CD4-positive, alpha-beta T cell treated with Interleukin-17A for 4 hours (primary cell): ENCODE measurements at regions not wholly inside any gene's neighbourhood (a gene's known extent, or its start where the extent isn't known, plus 50 kb on each side); places are given as distances from the start of the nearest gene placed in this dataset.
A peak's percentile ranks its signal among the peaks of the same experiment; 100 is the strongest.

Source experiments
- DNase-seq: peaks from one replicate; pipeline ENCODE4 v3.0.0-alpha.2; 2020; ENCODE audit warnings: mixed read lengths

- no peak for DNase-seq
These were observed 90.6 kb upstream of the CACNA1E start for GRCh38 chr1:181392613-181393220.

GRCh38 chr1:181394766-181395165 is 88.6 kb upstream of the CACNA1E start:
- DNase-seq: no peak

- peak; percentile 69 for DNase-seq
These were observed 87.1 kb upstream of the CACNA1E start for GRCh38 chr1:181396171-181396670.

- peak; percentile 27 for DNase-seq
These were observed 86.5 kb upstream of the CACNA1E start for GRCh38 chr1:181396811-181397210.

- peak; percentile 50 for DNase-seq
These were observed 85.5 kb upstream of the CACNA1E start for GRCh38 chr1:181397845-181398244.

- no peak for DNase-seq
These were observed 84.8 kb upstream of the CACNA1E start for GRCh38 chr1:181398544-181398943.

- no peak for DNase-seq
These were observed 77.7 kb upstream of the CACNA1E start for GRCh38 chr1:181405584-181405983.

GRCh38 chr1:181406989-181407388 is 76.3 kb upstream of the CACNA1E start:
- DNase-seq: no peak

- DNase-seq: no peak
These were observed 73.3 kb upstream of the CACNA1E start for GRCh38 chr1:181409981-181410380.

GRCh38 chr1:181412746-181413145 is 70.6 kb upstream of the CACNA1E start:
- DNase-seq: no peak

GRCh38 chr1:181413195-181413815 is 70.0 kb upstream of the CACNA1E start:
- no peak for DNase-seq

- no peak for DNase-seq
These were observed 69.5 kb upstream of the CACNA1E start for GRCh38 chr1:181413836-181414235.

- DNase-seq: no peak
These were observed 67.0 kb upstream of the CACNA1E start for GRCh38 chr1:181416268-181416860.

- DNase-seq: no peak
These were observed 65.4 kb upstream of the CACNA1E start for GRCh38 chr1:181417915-181418314.

- peak; percentile 67 for DNase-seq
These were observed 59.9 kb upstream of the CACNA1E start for GRCh38 chr1:181423301-181423918.

GRCh38 chr1:181424786-181425403 is 58.4 kb upstream of the CACNA1E start:
- DNase-seq: peak; percentile 89

- DNase-seq: no peak
These were observed 57.8 kb upstream of the CACNA1E start for GRCh38 chr1:181425566-181425965.

- DNase-seq: no peak
These were observed 53.9 kb upstream of the CACNA1E start for GRCh38 chr1:181429462-181429861.

- DNase-seq: no peak
These were observed 53.1 kb upstream of the CACNA1E start for GRCh38 chr1:181430015-181430885.
